Muscle layer of colon (tissue), 2 donors: ENCODE measurements at regions not wholly inside any gene's neighbourhood (a gene's known extent, or its start where the extent isn't known, plus 50 kb on each side); places are given as distances from the start of the nearest gene placed in this dataset.
"Not testable (repeated sequence)": the region's sequence is repeated elsewhere in the genome, so short reads cannot be mapped to it uniquely, and the experiment has no call there.

ENCODE experiments used
- H3K27ac ChIP-seq: one replicate; pipeline ENCODE4 v1.7.0; 2013; ENCODE audit warnings: low read depth, mild to moderate bottlenecking, low read length, moderate library complexity
- H3K27me3 ChIP-seq, 2 donors: one replicate each; pipeline ENCODE4 v1.7.0; 2013; ENCODE audit warnings: low read length in 2 of 2, mild to moderate bottlenecking in 2 of 2; ENCODE audit not compliant: insufficient read depth in 2 of 2, control insufficient read depth in 1 of 2
- H3K36me3 ChIP-seq: one replicate; pipeline ENCODE4 v1.7.0; 2013; ENCODE audit warnings: mild to moderate bottlenecking, low read length; ENCODE audit not compliant: insufficient read depth
- H3K4me1 ChIP-seq: one replicate; pipeline ENCODE4 v1.7.0; 2013; ENCODE audit warnings: mild to moderate bottlenecking, low read length; ENCODE audit not compliant: insufficient read depth
- H3K4me3 ChIP-seq, 2 donors: one replicate each; pipeline ENCODE4 v1.7.0; 2013; ENCODE audit warnings: low read length in 2 of 2, low read depth in 1 of 2, mild to moderate bottlenecking in 1 of 2, moderate library complexity in 1 of 2
- H3K9ac ChIP-seq: one replicate; pipeline ENCODE4 v1.7.0; 2013; ENCODE audit warnings: low read length
- H3K9me3 ChIP-seq: one replicate; pipeline ENCODE4 v1.7.0; 2013; ENCODE audit warnings: mild to moderate bottlenecking, low read length
- donor health status: abdominal sarcoma.
- donor health status: Adenocarcinoma of cecum.

- Histone ChIP-seq H3K9ac (no peak overlapping the region), H3K9me3 (no peaks in the 10 kb centered on the region), H3K27me3 (peaks cover 0 to 15% of the 10 kb centered on the region in 2 donors), H3K4me3 (peak overlapping the region; percentile 38 to 60), H3K27ac (peak overlapping the region; percentile 48), H3K4me1 (no peaks in the 10 kb centered on the region), H3K36me3 (no peaks in the 10 kb centered on the region)
Observed at GRCh38 chrX:125203365-125203736, 116.3 kb upstream of the TEX13C start.

GRCh38 chrX:125203737-125204578 is 115.7 kb upstream of the TEX13C start:
- Histone ChIP-seq H3K27ac (peak overlapping the region; percentile 48), H3K9ac (no peak overlapping the region), H3K4me1 (no peaks in the 10 kb centered on the region), H3K4me3 (peak overlapping the region; percentile 38 to 60), H3K27me3 (peaks cover 0 to 15% of the 10 kb centered on the region in 2 donors), H3K9me3 (no peaks in the 10 kb centered on the region), H3K36me3 (no peaks in the 10 kb centered on the region)

- H3K27me3 ChIP-seq = peaks cover 0 to 15% of the 10 kb centered on the region in 2 donors
- H3K4me1 ChIP-seq = no peaks in the 10 kb centered on the region
- no peaks in the 10 kb centered on the region for H3K9me3 ChIP-seq
- no peak overlapping the region for H3K9ac ChIP-seq
- no peaks in the 10 kb centered on the region for H3K36me3 ChIP-seq
- H3K4me3 ChIP-seq = peak overlapping the region; percentile 12 to 38
- H3K27ac ChIP-seq = peak overlapping the region; percentile 48
Observed at GRCh38 chrX:125204681-125205132, 115.0 kb upstream of the TEX13C start.

GRCh38 chrX:125205133-125205917 is 114.3 kb upstream of the TEX13C start:
- no peak overlapping the region for H3K9ac ChIP-seq
- H3K36me3 ChIP-seq = no peaks in the 10 kb centered on the region
- H3K4me3 ChIP-seq = peak overlapping the region; percentile 12 to 38
- H3K4me1 ChIP-seq = no peaks in the 10 kb centered on the region
- H3K27me3 ChIP-seq = peaks cover 0 to 15% of the 10 kb centered on the region in 2 donors
- no peaks in the 10 kb centered on the region for H3K9me3 ChIP-seq
- H3K27ac ChIP-seq = peak overlapping the region; percentile 48

- H3K27me3 ChIP-seq = peaks cover 0 to 15% of the 10 kb centered on the region in 2 donors
- peak overlapping the region; percentile 48 for H3K27ac ChIP-seq
- H3K9ac ChIP-seq = no peak overlapping the region
- no peaks in the 10 kb centered on the region for H3K4me1 ChIP-seq
- peak overlapping the region; percentile 12 to 38 for H3K4me3 ChIP-seq
- no peaks in the 10 kb centered on the region for H3K36me3 ChIP-seq
- no peaks in the 10 kb centered on the region for H3K9me3 ChIP-seq
Observed at GRCh38 chrX:125205918-125206665, 113.6 kb upstream of the TEX13C start.

GRCh38 chrX:125210146-125210545 is 109.5 kb upstream of the TEX13C start:
- Histone ChIP-seq H3K9ac (no peak overlapping the region), H3K9me3 (no peaks in the 10 kb centered on the region), H3K27ac (no peak overlapping the region), H3K4me1 (no peaks in the 10 kb centered on the region), H3K27me3 (no peaks in the 10 kb centered on the region), H3K36me3 (no peaks in the 10 kb centered on the region), H3K4me3 (no peak overlapping the region)

- Histone ChIP-seq H3K9me3 (no peaks in the 10 kb centered on the region), H3K4me1 (no peaks in the 10 kb centered on the region), H3K27me3 (no peaks in the 10 kb centered on the region), H3K27ac (no peak overlapping the region), H3K4me3 (no peak overlapping the region), H3K9ac (no peak overlapping the region), H3K36me3 (no peaks in the 10 kb centered on the region)
Observed at GRCh38 chrX:125219852-125220251, 99.8 kb upstream of the TEX13C start.

GRCh38 chrX:125236955-125237354 is 82.7 kb upstream of the TEX13C start:
- no peaks in the 10 kb centered on the region for H3K9me3 ChIP-seq

GRCh38 chrX:125248931-125249330 is 70.7 kb upstream of the TEX13C start:
- Histone ChIP-seq H3K4me3 (no peak overlapping the region), H3K9me3 (no peaks in the 10 kb centered on the region), H3K27ac (no peak overlapping the region), H3K9ac (no peak overlapping the region), H3K4me1 (no peaks in the 10 kb centered on the region), H3K27me3 (no peaks in the 10 kb centered on the region), H3K36me3 (no peaks in the 10 kb centered on the region)

More at GRCh38 chrX:125236955-125237354, 82.7 kb upstream of the TEX13C start:
- no peak overlapping the region for H3K4me3 ChIP-seq
- no peaks in the 10 kb centered on the region for H3K27me3 ChIP-seq
- no peak overlapping the region for H3K27ac ChIP-seq
- H3K9ac ChIP-seq = no peak overlapping the region
- H3K36me3 ChIP-seq = no peaks in the 10 kb centered on the region
- H3K4me1 ChIP-seq = no peaks in the 10 kb centered on the region

- H3K9ac ChIP-seq, H3K27me3 ChIP-seq, H3K36me3 ChIP-seq, H3K9me3 ChIP-seq, H3K27ac ChIP-seq, H3K4me1 ChIP-seq, H3K4me3 ChIP-seq: not testable (repeated sequence)
Observed at GRCh38 chrX:125255759-125256158, 63.9 kb upstream of the TEX13C start.

- Histone ChIP-seq H3K4me1 (no peaks in the 10 kb centered on the region), H3K27me3 (no peaks in the 10 kb centered on the region), H3K9me3 (no peaks in the 10 kb centered on the region), H3K9ac (no peak overlapping the region), H3K36me3 (no peaks in the 10 kb centered on the region), H3K4me3 (no peak overlapping the region), H3K27ac (no peak overlapping the region)
Observed at GRCh38 chrX:125262836-125263235, 56.8 kb upstream of the TEX13C start.
